Panc1 (cell line): ENCODE measurements at regions not wholly inside any gene's neighbourhood (a gene's known extent, or its start where the extent isn't known, plus 50 kb on each side); places are given as distances from the start of the nearest gene placed in this dataset.

Source experiments
- CTCF ChIP-seq: fragments of 450-650 bp; IDR thresholded peaks from 2 replicates; pipeline ENCODE4 v1.5.1; 2017; ENCODE audit warnings: mild to moderate bottlenecking
- POLR2AphosphoS5 ChIP-seq: IDR thresholded peaks from 2 replicates; pipeline ENCODE4 v1.6.1; 2012; ENCODE audit warnings: mild to moderate bottlenecking, low read depth, low read length, moderate library complexity
- REST ChIP-seq, 2 experiments: IDR thresholded peaks; 2 replicates each; pipeline ENCODE4 v1.6.1; 2011 to 2012; ENCODE audit warnings: low read depth in 2 of 2, control low read depth in 1 of 2, low read length in 1 of 2, mild to moderate bottlenecking in 1 of 2, moderate library complexity in 1 of 2; ENCODE audit not compliant: insufficient read depth in 1 of 2
- SIN3A ChIP-seq: IDR thresholded peaks from 2 replicates; pipeline ENCODE4 v1.6.1; 2012; ENCODE audit warnings: low read depth, mild to moderate bottlenecking, low read length, moderate library complexity, borderline replicate concordance; ENCODE audit not compliant: insufficient read depth
- TCF7L2 ChIP-seq: IDR thresholded peaks from 2 replicates; pipeline ENCODE4 v1.6.1; 2011; ENCODE audit warnings: mild to moderate bottlenecking, low read depth, low read length, inconsistent platforms

- TF ChIP-seq CTCF (no peak), TCF7L2 (no peak), POLR2AphosphoS5 (no peak), REST (IDR thresholded peaks at IDR 0.05; ENCODE audit: insufficient read depth in 1 of 2, low read depth in 2 of 2, low read length in 1 of 2) (no peak), SIN3A (no peak)
Measured at GRCh38 chr18:78925557-78926242, 53.9 kb upstream of the SALL3 start.
